ENCODE measurements at regions not wholly inside any gene's neighbourhood (a gene's known extent, or its start where the extent isn't known, plus 50 kb on each side); places are given as distances from the start of the nearest gene placed in this dataset.

DNA sequence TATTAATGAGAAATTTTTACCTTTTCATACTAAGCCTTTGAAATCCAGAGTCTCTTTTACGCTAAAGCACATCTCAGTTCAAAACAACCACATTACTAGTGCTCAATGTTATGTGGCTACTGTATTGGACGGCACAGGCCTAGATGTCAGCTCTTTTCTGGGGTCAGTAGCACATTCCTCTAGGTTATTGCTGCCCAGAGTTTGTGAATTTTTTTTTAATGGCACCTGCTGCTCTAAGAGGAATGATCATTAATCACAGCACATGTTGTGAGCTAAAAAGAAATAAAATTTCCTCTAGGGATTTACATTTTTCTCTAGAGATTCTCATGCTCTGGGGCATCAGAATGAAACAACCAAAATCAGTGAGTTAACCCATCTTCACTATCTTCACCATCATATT is 436.8 kb upstream of the THBS1 start:
- TF ChIP-seq EZH2 (IDR thresholded peaks at IDR 0.05; ENCODE audit: borderline replicate concordance, low read length), result no peak
- TF ChIP-seq, protein P1, sequence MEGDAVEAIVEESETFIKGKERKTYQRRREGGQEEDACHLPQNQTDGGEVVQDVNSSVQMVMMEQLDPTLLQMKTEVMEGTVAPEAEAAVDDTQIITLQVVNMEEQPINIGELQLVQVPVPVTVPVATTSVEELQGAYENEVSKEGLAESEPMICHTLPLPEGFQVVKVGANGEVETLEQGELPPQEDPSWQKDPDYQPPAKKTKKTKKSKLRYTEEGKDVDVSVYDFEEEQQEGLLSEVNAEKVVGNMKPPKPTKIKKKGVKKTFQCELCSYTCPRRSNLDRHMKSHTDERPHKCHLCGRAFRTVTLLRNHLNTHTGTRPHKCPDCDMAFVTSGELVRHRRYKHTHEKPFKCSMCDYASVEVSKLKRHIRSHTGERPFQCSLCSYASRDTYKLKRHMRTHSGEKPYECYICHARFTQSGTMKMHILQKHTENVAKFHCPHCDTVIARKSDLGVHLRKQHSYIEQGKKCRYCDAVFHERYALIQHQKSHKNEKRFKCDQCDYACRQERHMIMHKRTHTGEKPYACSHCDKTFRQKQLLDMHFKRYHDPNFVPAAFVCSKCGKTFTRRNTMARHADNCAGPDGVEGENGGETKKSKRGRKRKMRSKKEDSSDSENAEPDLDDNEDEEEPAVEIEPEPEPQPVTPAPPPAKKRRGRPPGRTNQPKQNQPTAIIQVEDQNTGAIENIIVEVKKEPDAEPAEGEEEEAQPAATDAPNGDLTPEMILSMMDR (IDR thresholded peaks at IDR 0.05; ENCODE audit: low read length), result no peak
